CD4-positive, alpha-beta T cell treated with Interleukin-12 subunit alpha and Interleukin-12 subunit beta, for 1 hour (primary cell): ENCODE measurements at regions not wholly inside any gene's neighbourhood (a gene's known extent, or its start where the extent isn't known, plus 50 kb on each side); places are given as distances from the start of the nearest gene placed in this dataset.

ENCODE experiments used
- DNase-seq: peaks from one replicate; pipeline ENCODE4 v3.0.0-alpha.2; 2020

DNA sequence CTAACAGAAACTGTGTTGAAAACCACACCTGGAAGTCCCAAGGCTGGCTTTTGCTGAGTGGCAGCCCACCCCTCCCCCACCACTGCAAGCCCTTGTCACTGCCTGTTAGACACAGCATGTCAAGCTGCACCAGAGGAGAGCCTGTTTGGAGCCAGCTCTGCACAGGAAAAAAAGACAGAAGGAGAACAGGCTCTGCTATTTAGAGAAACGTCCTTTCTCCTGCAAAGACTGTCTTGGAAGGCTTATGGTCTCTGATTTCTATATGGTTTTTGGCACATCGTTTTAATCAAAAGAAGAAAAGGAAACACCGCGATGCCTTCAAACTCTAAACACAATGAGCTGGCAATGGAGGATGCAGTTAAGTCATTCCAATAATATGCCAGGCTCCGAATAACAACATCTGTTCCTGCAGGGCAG is 275.5 kb downstream of the MAP2K4 start:
- no peak for DNase-seq

DNA sequence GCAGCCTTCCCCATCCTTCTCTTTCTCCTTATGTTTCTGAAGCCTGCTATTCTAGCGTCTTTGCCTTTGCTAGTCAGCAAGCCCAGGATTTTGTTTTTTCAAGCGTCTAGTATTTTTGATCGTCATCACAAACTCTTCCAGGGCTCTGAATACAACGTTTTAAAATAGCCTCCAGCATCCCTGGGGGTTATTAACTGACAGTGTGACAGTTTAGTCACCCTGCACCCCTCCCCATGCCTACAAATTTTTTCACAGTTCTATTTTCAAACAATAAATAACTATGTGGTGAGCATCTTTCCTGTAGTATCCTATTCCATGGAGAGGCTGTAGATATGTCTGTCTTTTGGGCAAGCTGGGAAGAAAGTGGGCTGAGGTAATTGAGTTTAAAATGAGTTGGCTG is 280.9 kb downstream of the MAP2K4 start:
- DNase-seq: no peak

DNA sequence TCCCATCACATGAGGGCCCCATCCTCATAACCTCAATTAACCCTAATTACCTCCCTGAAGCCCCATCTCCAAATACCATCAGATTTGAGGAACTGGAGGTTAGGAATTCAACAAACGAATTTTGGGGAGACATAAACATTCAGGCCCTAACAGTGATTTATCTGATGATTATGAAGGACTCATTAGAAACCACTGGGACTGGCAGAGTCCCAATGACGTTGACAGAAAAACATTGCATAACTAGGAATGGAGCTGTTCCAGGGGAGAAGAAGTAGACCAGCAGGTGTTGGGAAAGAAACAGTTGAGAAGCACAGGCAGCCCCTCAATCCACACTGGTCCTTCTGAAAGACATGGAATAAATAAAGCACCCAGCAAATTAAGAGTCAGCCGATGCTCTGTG is 282.0 kb downstream of the MAP2K4 start:
- DNase-seq: no peak

DNA sequence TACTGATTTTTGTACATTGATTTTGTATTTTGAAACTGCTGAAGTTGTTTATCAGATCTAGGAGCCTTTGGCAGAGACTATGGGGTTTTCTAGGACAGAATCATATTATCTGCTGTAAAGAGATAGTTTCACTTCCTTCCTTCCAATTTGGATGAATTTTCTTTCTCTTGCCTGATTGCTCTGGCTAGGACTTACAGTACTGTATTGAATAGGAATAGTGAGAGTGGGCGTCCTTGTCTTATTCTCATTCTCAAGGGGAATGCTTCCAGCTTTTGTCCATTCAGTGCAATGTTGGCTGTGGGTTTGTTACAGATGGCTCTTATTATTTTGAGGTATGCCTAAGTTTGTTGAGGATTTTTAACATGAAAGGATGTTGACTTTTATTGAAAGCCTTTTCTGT is 290.1 kb downstream of the MAP2K4 start:
- DNase-seq: no peak

DNA sequence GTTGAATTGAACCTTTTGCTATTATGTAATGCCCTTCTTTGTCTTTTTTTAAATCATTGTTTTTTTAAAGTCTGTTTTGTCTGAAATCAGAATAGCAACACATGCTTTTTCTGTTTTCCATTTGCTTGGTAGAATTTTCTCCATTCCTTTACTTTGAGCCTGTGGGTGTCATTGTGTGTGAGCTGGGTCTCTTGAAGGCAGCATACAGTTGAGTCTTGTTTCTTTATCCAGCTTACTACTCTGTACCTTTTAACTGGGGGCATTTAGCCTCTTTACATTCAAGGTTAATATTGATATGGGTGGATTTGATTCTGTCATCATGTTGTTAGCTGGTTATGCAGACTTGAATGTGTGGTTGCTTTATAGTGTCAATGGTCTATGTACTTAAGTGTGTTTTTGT is 292.0 kb downstream of the MAP2K4 start:
- no peak for DNase-seq

DNA sequence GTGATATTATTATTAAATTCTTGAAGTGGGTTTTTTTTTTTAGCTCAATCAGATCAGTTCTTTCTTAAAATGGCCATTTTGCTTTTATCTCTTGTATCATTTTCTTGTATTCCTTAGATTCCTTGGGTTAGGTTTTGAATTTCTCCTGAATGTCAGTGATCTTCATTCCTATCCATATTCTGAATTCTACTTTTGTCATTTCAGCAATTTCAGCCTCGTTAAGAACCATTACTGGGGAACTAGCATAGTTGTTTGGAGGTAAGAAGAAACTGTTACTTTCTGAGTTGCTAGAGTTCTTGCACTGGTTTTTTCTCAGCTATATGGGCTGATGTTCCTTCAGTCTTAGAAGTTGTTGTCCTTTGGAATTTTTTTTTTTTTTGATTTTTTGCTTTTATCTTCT is 293.1 kb downstream of the MAP2K4 start:
- no peak for DNase-seq

DNA sequence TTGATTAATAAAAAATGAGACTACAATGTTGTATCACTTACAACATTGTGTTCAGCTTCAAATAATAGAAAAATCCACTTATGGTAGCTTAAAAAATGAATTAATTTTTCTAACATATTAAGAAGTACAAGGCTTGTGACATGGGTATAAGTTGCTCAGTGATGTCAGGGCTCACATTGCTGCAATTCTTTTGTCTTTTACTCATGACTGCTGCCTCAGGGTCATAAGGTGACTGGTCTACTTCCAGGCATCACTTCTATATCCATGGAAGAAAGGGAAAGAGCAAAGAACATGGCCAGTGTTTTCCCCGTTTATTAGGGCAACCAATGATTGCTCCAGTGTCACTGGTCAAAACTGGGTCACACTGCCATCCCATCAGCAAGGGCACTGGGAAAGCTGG is 295.3 kb downstream of the MAP2K4 start:
- no peak for DNase-seq

DNA sequence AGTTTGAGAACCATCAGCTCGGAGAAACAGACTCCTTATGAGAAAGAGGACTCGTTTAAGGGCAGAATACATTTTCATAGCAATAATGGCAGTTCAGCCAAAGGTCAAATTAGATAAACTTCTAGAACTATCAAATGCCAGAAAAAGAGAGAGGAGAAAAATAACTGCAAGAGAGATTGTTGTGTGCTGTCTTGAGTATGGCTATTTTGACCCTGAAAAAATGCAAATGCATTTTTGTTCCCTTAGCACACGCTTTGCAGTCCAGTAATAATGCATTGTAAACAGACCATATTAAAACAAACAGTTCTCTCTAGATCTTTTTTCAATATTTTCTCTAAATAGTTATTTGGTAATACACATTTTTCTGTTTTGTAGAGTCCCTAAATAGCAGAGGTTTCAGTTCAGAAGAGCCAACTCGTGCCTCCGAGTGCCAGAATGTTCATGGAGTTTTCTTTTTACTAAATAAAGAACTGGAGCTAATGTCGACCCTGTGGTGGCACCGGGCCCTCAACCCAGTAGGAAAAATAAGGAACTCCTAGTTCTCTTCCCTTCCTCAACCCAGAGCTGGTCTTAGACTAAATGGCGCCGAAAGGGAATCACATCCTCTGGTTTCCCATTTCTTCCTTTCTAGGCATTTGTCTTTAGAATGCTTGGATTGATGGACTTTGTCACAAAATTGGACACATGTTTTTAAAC is 298.0 kb downstream of the MAP2K4 start:
- no peak for DNase-seq

DNA sequence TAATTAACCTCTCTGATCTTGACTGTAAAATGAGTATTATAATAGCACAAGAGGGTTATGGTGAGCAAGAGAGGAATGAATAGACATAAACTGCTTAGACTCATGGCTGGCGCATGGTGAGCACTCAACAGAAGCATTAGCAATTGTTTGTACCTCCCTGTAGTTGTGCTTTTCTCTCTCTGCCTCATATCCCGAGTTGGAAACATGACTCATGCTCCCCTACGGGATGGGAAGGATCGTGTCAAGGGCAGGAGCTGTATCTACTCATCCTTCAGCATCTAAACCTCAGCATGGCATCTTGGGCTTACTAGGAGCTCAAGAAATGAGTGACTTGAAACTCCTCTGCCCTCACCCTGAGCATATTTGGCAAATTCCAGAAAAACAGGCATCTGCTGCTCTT is 299.6 kb downstream of the MAP2K4 start:
- DNase-seq: no peak

DNA sequence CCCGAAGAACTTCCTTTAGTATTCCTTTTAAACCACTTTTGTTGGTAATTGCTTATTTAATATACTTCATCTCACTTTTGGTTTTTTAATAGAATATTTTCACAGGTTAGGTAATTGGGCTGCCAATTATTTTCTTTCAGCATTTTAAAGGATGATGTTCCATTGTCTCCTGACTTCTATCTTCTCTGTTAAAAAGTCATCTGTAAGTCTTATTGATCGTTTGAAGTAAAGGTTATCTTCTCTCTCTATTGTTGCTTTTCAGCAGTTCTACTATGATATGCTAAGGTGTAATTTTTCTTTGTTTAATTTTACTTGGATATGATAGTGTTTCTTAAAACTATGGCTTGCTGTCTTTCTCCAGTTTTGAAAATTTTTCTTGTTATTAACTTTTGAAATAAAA is 307.5 kb downstream of the MAP2K4 start:
- DNase-seq: no peak

DNA sequence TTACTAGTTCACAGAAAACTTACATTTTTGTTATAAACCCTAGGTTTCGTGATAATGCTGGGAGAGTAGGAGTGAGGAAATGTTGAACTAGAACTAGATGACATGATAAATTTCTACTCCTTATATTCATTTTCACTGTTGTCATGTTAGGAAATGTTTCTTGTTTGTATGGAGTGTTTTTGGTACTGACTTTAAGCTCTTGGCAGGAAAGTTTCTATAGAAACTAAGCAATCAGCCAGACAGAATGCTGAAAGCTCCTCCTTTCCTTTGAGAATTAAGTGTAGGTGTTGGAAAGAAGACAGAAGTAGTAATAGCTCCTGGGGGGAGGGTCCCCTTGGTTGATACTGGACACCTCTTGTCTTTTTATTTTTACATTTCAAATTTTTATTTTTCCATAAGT is 309.8 kb downstream of the MAP2K4 start:
- DNase-seq: no peak

DNA sequence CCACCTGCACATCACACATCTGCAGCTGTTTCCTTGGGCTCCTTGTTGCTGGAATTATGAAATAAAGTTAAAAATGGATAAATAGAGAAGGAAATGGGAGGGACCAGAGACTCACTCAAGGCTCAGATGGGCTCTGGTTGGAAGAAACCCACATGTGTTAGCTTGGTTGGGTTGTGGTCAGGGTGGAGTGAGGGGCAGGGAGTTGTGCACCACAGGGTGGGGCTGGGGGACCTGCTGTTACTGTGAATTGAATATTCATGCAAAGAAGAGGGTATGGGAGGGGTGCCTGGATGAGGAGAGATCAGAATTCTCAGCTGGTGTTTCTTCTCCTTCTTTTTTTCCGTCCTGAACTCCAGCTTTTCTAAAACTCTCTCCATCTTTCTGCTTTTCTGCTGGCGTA is 320.7 kb downstream of the MAP2K4 start:
- no peak for DNase-seq

DNA sequence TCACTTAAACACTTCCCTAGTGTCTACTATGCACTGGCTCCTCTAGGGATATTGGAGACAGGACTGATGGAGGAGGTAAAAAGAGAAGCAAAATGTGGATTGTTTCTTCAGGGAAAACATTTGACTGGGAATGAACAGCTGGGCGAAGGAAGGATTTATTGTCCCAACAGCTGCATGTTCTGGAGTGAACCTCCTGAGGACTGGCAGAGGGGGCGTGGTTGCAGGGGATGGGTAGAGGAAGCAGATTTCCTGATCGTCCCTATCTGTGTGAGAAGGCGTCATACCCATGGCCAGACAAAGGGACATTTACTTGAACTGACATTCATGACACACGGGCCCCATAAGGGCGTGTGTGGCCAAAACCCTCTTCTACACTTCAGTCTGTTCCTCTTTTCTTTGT is 321.5 kb downstream of the MAP2K4 start:
- DNase-seq: no peak

DNA sequence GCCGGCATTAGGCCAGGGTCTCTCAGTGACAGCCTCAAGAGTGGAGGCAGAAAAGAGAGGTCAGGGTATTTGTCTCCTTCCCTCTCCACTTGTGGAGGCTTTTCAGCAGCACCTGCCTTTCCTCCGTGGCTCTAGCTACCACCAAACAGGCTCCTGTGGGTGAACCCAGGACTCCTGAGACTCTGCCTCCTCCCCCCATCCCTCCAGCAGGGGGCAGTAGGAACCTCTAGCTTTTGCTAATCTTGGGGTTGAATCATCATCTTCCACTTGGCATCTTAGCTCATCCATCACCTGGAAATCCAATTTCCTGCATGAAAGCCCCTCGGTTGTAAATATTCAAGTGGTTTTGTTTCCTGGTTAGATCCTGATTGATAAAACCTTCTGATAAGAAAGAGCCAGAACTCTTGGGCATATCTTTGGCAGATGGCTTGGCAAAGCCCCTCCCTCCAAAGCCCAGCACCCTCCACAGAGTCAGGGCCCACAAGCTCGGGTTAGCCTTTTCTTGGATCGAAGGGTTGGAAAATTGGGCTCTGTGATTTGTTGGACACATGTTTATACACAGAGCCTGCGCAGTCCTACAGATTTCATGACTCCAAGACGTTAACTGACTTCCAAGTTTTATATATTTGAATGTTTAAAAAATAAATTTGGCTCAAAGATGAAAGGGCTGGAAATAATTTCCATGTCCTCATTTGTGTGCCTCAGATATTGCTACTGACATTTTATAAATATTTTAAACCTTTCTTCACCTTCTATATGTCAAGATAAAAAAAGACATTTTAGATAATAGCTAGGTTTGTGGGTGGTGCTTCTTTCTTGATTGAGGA is 322.1 kb downstream of the MAP2K4 start:
- no peak for DNase-seq

DNA sequence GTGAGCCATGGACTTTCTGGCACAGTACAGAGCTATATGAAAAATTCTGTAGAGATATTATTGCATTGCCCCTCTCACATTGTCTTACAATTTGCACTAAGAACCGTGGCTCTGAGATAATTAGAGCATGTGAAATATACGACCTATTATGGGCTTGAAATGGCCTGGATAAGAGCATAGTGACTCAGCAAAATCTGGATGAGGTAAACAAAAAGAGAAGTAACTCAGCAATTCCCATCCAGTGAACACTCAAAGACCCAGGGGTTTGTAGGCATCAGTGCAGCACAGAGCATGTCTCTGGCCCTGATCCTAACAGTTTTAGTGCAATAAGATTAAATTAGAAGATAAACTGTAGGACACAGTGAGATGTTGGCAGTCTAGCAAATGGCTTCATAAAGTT is 317.2 kb upstream of the MYOCD start:
- no peak for DNase-seq

DNA sequence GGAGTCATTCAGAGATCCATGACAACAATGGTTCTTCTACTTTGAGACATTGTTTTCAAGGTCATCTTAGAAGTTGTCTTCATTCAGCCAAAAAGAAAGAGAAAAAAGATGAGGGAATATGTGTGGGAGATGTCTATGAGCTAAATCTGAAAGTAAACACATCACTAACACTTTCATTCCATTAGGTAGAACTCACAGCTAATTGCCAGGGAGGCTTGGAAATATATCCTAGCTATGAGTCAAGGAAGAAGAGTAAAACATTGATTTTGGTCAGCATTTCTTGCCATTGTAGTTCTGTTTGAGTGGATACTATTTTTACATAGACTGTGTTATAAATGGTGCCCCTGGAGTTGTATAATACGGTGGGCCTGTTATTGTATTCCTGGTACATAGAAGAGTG is 316.4 kb upstream of the MYOCD start:
- DNase-seq: no peak

DNA sequence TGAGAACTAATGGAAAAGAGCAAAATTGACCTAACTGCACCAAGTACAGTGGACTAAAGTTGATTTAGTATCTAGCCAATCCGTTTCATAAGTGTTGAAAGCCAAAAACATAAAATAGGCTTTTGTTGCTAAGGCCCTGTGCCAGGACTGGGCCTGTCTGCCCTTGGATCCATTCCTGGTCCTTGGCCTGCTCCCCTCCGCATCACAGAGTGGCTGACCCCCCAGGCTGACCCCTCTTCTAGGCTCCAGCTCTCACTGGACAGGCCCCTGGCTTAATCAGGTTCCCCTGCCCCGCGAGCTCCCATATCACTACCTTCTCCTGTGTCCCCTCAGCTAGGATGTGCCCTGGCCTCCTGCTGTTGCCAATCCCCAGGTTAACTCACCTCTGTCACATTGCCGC is 313.6 kb upstream of the MYOCD start:
- no peak for DNase-seq

DNA sequence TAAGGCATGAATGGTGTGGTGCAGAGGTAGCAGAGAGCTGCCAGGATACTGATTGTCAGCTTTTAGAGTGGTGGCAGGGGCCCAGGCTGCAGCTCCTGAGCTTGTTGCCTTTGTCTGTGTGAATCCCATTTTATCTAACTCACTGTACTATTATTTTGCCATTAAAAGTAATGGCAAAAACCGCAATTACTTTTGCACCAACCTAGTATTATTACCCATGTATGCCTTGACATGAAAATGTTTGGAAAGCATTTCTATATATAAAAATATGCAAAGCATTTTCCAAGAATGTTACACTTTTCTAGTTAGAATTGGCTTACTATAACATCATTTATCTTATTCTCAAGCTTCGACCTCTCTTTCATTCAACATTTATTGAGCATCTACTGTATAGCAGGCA is 308.1 kb upstream of the MYOCD start:
- DNase-seq: no peak

DNA sequence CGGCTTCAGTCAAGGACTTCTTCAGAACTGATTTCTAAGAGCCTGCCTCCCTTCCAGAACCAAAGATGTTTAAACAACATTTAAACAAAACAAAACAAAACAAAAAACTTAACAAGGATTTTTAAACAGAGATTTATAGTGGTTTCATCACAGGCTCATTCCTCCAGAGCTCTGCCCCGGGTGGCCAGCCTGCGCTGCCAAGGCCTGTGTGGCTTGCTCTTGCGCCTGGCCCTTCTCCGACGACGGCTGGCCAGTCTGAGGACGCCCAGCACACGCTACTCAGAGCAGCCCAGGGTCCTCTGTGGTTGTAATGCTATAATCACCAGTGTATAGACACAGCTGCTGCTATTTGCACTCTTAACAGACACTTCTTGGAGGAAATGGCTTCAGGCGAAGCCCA is 307.2 kb upstream of the MYOCD start:
- no peak for DNase-seq

DNA sequence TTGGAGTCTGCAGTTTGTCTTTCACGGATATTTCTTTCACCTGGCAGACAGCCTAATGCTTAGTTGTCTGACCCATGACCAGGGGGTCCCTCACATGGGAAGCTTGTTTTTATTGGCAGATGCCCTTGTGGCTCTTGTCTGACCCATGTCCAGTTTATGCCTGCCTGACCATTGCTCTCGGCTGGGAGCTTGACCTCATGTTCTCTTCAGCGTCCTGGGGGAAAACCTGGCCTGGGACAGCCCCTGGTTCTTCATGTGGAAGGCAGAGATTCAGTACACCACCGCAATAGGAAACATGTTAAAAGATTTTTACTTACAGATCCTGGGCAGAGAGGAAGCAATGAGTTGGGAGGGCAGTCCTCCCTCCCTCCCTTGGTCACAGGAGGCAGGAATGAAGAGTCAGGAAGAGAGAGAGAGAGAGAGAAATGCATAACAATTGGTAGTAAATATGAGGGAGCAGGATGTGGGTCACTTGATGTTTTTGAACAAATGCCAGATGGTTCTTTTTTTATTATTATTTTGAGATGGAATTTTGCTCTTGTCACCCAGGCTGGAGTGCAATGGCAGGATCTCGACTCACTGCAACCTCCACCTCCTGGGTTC is 302.7 kb upstream of the MYOCD start:
- no peak for DNase-seq

DNA sequence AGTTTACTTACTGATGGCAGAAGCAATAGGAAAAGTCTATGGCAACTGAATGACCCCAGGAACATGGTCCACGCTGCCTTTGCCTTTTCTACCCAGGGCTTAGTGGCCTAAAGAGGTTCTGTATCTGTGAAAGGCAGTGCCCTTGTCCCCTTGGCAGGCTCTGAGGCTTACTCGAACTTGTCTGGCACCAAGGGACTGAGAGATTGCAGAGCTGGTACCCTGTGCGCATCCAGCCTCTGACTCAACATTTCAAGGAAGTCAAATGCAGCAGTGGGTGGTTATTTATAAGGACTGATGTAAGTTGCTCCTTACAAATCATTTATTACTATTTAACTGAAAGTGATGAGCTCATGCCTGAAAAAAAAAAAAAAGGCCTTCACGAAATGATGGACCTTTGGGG is 299.9 kb upstream of the MYOCD start:
- DNase-seq: no peak

DNA sequence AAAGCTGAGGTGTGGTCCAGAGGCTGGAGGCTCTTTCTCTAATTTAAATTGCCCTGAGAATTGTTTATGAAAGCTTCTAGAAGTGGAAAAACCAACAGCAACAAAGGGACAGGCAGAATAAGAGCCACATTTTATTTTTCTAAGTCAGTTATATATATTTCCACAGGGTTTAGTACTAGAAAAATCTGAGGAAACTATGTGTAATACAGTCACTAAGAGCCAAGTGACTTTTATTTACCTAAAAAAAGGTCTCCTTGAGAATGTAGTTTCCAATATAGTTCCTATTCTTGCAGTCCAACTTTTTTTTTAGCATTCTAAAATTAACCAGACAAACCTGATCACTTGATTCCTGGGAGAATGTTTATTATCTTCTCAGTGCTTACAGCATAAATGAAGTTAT is 296.6 kb upstream of the MYOCD start:
- no peak for DNase-seq

DNA sequence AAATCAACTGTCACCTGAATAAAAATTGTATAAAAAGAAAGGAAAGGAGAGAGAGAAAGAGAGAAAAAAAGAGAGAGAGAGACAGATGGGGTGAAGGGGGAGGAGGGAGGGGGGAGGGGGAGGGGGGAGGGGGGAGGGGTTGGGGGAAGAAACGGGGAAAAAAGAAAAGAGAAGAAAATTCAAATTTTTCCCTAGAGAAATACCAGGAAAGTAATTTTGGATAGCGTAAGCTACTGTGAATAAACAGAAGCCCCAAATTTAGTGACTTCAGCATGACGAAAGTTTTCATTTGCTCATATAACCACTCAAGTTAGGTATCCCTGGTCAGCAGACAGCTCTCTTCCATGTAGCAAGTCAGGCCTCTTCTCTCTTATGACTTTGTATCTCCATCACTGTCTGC is 289.4 kb upstream of the MYOCD start:
- DNase-seq: no peak

DNA sequence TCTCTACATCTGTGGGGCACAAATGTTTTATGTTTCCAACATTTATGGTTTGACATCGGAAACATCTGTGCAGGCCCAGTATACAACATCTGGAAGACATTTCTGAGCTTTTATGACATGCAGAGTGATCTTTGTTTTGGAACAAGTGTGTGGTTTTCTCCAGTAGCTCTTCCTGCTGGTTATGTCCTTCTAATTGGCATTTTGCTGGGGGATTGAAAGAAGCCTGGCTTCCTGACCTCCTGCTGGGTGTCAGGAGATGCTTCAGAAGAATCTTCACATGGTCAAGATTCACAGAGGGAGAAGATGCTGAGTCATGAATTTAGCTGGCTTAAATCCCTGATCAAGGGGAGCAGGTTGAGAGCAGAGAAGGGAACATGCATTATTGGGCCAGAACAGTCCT is 279.5 kb upstream of the MYOCD start:
- DNase-seq: no peak
